ENCODE measurements at regions not wholly inside any gene's neighbourhood (a gene's known extent, or its start where the extent isn't known, plus 50 kb on each side); places are given as distances from the start of the nearest gene placed in this dataset.

DNA sequence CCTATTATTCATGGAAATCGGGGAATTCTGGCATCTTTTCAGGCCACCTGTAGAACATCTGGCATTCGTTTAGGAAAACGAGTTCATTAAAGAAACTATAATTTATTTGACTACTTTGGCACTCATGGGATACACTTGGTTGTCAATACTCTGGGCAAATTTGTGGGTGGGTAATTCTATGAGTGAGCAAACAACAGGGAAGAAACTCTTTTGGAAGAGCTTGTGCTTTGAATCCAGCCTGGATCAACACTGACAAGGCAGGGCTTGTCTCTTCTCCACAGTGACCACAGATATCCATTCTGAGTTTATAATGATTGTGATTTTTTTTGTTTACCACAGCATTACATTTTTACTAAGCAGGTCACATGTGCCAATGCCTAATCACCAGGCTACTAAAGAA, 394.7 kb downstream of the THBS2 start:
- TF ChIP-seq, protein P1, sequence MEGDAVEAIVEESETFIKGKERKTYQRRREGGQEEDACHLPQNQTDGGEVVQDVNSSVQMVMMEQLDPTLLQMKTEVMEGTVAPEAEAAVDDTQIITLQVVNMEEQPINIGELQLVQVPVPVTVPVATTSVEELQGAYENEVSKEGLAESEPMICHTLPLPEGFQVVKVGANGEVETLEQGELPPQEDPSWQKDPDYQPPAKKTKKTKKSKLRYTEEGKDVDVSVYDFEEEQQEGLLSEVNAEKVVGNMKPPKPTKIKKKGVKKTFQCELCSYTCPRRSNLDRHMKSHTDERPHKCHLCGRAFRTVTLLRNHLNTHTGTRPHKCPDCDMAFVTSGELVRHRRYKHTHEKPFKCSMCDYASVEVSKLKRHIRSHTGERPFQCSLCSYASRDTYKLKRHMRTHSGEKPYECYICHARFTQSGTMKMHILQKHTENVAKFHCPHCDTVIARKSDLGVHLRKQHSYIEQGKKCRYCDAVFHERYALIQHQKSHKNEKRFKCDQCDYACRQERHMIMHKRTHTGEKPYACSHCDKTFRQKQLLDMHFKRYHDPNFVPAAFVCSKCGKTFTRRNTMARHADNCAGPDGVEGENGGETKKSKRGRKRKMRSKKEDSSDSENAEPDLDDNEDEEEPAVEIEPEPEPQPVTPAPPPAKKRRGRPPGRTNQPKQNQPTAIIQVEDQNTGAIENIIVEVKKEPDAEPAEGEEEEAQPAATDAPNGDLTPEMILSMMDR (conservative IDR thresholded peaks at IDR 0.05; ENCODE audit: low read depth, low read length) = no peak
- TF ChIP-seq POLR2A (IDR thresholded peaks at IDR 0.05; ENCODE audit: low read depth, low read length) = no peak
- no peak for TF ChIP-seq RCOR1 (IDR thresholded peaks at IDR 0.05; ENCODE audit: insufficient replicate concordance, low read length)
